Colonic mucosa (tissue), 4 donors: ENCODE measurements at regions not wholly inside any gene's neighbourhood (a gene's known extent, or its start where the extent isn't known, plus 50 kb on each side); places are given as distances from the start of the nearest gene placed in this dataset.

Experiments
- DNase-seq: peaks from one replicate; pipeline ENCODE4 v3.0.0-alpha.2; 2020
- H3K27ac ChIP-seq: fragments of 200-600 bp; one replicate; pipeline ENCODE4 v1.8.0; 2021
- H3K27me3 ChIP-seq: fragments of 200-600 bp; one replicate; pipeline ENCODE4 v1.8.0; 2021
- H3K36me3 ChIP-seq: fragments of 200-600 bp; one replicate; pipeline ENCODE4 v1.8.0; 2021
- H3K4me1 ChIP-seq: fragments of 200-600 bp; one replicate; pipeline ENCODE4 v1.8.0; 2021; ENCODE audit warnings: mild to moderate bottlenecking
- H3K4me3 ChIP-seq: fragments of 200-600 bp; one replicate; pipeline ENCODE4 v1.8.0; 2021
- H3K9ac ChIP-seq, 2 donors: one replicate each; pipeline ENCODE4 v1.7.0; 2013; ENCODE audit warnings: control low read depth in 2 of 2, low read depth in 2 of 2, low read length in 2 of 2
- H3K9me3 ChIP-seq: fragments of 200-600 bp; one replicate; pipeline ENCODE4 v1.8.0; 2021
- CTCF ChIP-seq: fragments of 200-600 bp; IDR thresholded peaks from one replicate; pipeline ENCODE4 v1.8.0; 2022; ENCODE audit warnings: antibody characterized with exemption, mild to moderate bottlenecking
- intact Hi-C: fragments of 100-400 bp; cut with DNase I; formaldehyde crosslinking; loops from one replicate; pipeline ENCODE4 v1.14.1; 2022
- donor health status: healthy.
- donor health status: DM: no; HTN: no; CAD: no.
- donor health status: DM: no; HTN: no; CAD: no.

- TF ChIP-seq CTCF, result no peak
Measured at GRCh38 chr9:115353681-115354080, 235.7 kb upstream of the TNC start.

GRCh38 chr9:115357821-115358220, 239.9 kb upstream of the TNC start:
- intact Hi-C loops, result no loop called here
- Histone ChIP-seq H3K9ac (no peak overlapping the region), H3K27ac (no peak overlapping the region)

More at GRCh38 chr9:115353681-115354080, 235.7 kb upstream of the TNC start:
- intact Hi-C loops, result no loop called here
- Histone ChIP-seq H3K27ac (no peak overlapping the region), H3K27me3 (no peaks in the 10 kb centered on the region), H3K36me3 (no peaks in the 10 kb centered on the region), H3K9me3 (no peaks in the 10 kb centered on the region), H3K4me3 (no peak overlapping the region), H3K4me1 (no peaks in the 10 kb centered on the region), H3K9ac (no peak overlapping the region)
- no peak for DNase-seq

GRCh38 chr9:115359017-115359780, 241.2 kb upstream of the TNC start:
- no peak overlapping the region for H3K9ac ChIP-seq
- H3K27ac ChIP-seq, result no peak overlapping the region
- no peak for DNase-seq
- no peaks in the 10 kb centered on the region for H3K27me3 ChIP-seq
- H3K4me3 ChIP-seq, result no peak overlapping the region
- TF ChIP-seq CTCF, result no peak
- intact Hi-C loops, result no loop called here
- no peaks in the 10 kb centered on the region for H3K9me3 ChIP-seq
- no peaks in the 10 kb centered on the region for H3K36me3 ChIP-seq
- H3K4me1 ChIP-seq, result no peaks in the 10 kb centered on the region

More at GRCh38 chr9:115357821-115358220, 239.9 kb upstream of the TNC start:
- TF ChIP-seq CTCF, result no peak
- H3K4me1 ChIP-seq, result no peaks in the 10 kb centered on the region
- H3K36me3 ChIP-seq, result no peaks in the 10 kb centered on the region
- no peaks in the 10 kb centered on the region for H3K27me3 ChIP-seq
- H3K9me3 ChIP-seq, result no peaks in the 10 kb centered on the region
- no peak for DNase-seq
- H3K4me3 ChIP-seq, result no peak overlapping the region

GRCh38 chr9:115360122-115360521, 242.2 kb upstream of the TNC start:
- Histone ChIP-seq H3K27ac (no peak overlapping the region), H3K9ac (no peak overlapping the region), H3K9me3 (no peaks in the 10 kb centered on the region), H3K4me3 (no peak overlapping the region), H3K27me3 (no peaks in the 10 kb centered on the region), H3K36me3 (no peaks in the 10 kb centered on the region), H3K4me1 (no peaks in the 10 kb centered on the region)
- TF ChIP-seq CTCF, result no peak
- intact Hi-C loops, result no loop called here
- no peak for DNase-seq

GRCh38 chr9:115362101-115362500, 244.1 kb upstream of the TNC start:
- no peak overlapping the region for H3K27ac ChIP-seq
- H3K9ac ChIP-seq, result no peak overlapping the region
- H3K4me1 ChIP-seq, result no peaks in the 10 kb centered on the region
- intact Hi-C loops, result no loop called here
- H3K4me3 ChIP-seq, result no peak overlapping the region
- H3K27me3 ChIP-seq, result no peaks in the 10 kb centered on the region
- H3K36me3 ChIP-seq, result no peaks in the 10 kb centered on the region
- TF ChIP-seq CTCF, result no peak
- DNase-seq, result no peak
- H3K9me3 ChIP-seq, result no peaks in the 10 kb centered on the region
